ENCODE measurements at regions not wholly inside any gene's neighbourhood (a gene's known extent, or its start where the extent isn't known, plus 50 kb on each side); places are given as distances from the start of the nearest gene placed in this dataset.

DNA sequence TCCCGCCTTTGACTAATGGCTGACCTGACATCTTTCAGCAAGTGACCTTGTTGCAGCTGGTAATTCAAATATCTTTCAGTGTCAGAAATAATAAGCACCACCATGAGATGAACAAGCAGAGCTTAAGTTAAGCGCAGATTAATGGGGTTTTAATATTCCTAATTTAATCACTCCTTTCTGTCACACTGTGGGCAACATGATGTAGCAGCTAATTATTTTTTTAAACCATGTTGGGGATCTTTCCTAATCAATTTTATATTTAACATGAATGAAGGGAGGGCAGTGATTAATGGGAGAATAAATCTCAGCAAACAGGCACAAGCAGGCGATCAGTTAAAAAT, 353.6 kb upstream of the TNRC6C start:
- Histone ChIP-seq H3K9me3 (ENCODE audit: control insufficient read depth, insufficient read depth, low read depth, low read length) (no peaks in the 10 kb centered on the region), H4K20me1 (ENCODE audit: control insufficient read depth, extremely low read depth, insufficient read depth, low read length) (no peaks in the 10 kb centered on the region), H3K27ac (ENCODE audit: insufficient read depth, low read length) (no peak overlapping the region), H2AFZ (ENCODE audit: low read length) (no peak overlapping the region), H3K4me2 (ENCODE audit: extremely low read depth, insufficient read depth, low read length) (no peak overlapping the region), H3K9ac (ENCODE audit: insufficient read depth, low read length) (no peak overlapping the region), H3K36me3 (ENCODE audit: control insufficient read depth, insufficient read depth, low read length) (no peaks in the 10 kb centered on the region), H3K79me2 (ENCODE audit: control insufficient read depth, insufficient read depth, low read length) (no peaks in the 10 kb centered on the region), H3K4me3 (replicated peaks in 1 of 4; ENCODE audit: control extremely low read depth in 1 of 4, insufficient read depth in 1 of 4, low read depth in 3 of 4, low read length in 4 of 4) (no peak overlapping the region), H3K4me1 (ENCODE audit: control insufficient read depth, extremely low read depth, insufficient read depth, low read length) (peaks cover 3% of the 10 kb centered on the region), H3K27me3 (ENCODE audit: control insufficient read depth, insufficient read depth, low read length) (no peaks in the 10 kb centered on the region)
- no peak for DNase-seq (ENCODE audit: low read depth in 2 of 2)
- TF ChIP-seq, protein P1, sequence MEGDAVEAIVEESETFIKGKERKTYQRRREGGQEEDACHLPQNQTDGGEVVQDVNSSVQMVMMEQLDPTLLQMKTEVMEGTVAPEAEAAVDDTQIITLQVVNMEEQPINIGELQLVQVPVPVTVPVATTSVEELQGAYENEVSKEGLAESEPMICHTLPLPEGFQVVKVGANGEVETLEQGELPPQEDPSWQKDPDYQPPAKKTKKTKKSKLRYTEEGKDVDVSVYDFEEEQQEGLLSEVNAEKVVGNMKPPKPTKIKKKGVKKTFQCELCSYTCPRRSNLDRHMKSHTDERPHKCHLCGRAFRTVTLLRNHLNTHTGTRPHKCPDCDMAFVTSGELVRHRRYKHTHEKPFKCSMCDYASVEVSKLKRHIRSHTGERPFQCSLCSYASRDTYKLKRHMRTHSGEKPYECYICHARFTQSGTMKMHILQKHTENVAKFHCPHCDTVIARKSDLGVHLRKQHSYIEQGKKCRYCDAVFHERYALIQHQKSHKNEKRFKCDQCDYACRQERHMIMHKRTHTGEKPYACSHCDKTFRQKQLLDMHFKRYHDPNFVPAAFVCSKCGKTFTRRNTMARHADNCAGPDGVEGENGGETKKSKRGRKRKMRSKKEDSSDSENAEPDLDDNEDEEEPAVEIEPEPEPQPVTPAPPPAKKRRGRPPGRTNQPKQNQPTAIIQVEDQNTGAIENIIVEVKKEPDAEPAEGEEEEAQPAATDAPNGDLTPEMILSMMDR (conservative IDR thresholded peaks at IDR 0.05 in 1 of 2, IDR thresholded peaks at IDR 0.05 in 1 of 2; ENCODE audit: low read depth in 1 of 2, low read length in 2 of 2), result no peak
- TF ChIP-seq EZH2 (IDR thresholded peaks at IDR 0.05; ENCODE audit: low read length, missing control alignments), result no peak

DNA sequence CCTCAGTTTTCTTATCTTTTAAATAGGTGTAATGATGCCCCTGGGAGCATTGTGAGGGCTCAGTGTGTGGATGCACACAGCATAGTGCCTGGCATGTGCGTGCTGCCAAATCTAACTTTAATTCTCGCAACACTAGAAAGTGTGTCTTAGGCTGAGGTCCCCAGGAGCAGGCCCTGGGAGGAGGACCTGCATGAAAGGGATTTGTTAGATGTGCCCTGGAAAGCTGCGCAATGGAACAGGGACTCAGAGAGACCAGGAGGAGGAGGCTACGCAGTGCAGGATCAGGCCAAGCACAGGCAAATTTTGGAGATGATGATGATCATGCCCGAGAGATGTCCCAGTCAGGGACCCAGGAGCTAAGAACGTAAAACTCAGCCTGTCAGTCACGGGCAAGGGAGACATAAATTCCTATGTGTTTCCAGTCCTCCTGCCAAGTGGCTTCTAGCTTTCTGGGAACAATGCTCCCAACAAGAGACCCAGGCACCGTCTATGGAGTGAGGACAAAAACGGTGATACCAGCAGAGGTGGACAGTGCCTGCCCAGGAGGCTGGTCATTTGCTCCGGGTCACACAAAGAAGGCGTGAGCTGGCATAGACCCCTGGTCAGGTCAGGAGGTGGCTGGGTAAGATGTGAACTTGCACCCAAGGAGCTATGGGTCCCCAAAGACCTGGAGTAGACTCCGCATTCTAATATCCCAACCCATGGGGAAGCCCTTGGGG, 352.2 kb upstream of the TNRC6C start:
- no peaks in the 10 kb centered on the region for H3K79me2 ChIP-seq (ENCODE audit: control insufficient read depth, insufficient read depth, low read length)
- H4K20me1 ChIP-seq (ENCODE audit: control insufficient read depth, extremely low read depth, insufficient read depth, low read length), result no peaks in the 10 kb centered on the region
- no peaks in the 10 kb centered on the region for H3K36me3 ChIP-seq (ENCODE audit: control insufficient read depth, insufficient read depth, low read length)
- DNase-seq (ENCODE audit: low read depth in 2 of 2), result no peak
- H3K4me1 ChIP-seq (ENCODE audit: control insufficient read depth, extremely low read depth, insufficient read depth, low read length), result peaks cover 3% of the 10 kb centered on the region
- no peak overlapping the region for H3K4me2 ChIP-seq (ENCODE audit: extremely low read depth, insufficient read depth, low read length)
- no peak overlapping the region for H3K9ac ChIP-seq (ENCODE audit: insufficient read depth, low read length)
- H3K27me3 ChIP-seq (ENCODE audit: control insufficient read depth, insufficient read depth, low read length), result no peaks in the 10 kb centered on the region
- H2AFZ ChIP-seq (ENCODE audit: low read length), result no peak overlapping the region
- H3K9me3 ChIP-seq (ENCODE audit: control insufficient read depth, insufficient read depth, low read depth, low read length), result no peaks in the 10 kb centered on the region
- no peak overlapping the region for H3K27ac ChIP-seq (ENCODE audit: insufficient read depth, low read length)
- TF ChIP-seq EZH2 (IDR thresholded peaks at IDR 0.05; ENCODE audit: low read length, missing control alignments), result no peak
- no peak overlapping the region for H3K4me3 ChIP-seq (replicated peaks in 1 of 4; ENCODE audit: control extremely low read depth in 1 of 4, insufficient read depth in 1 of 4, low read depth in 3 of 4, low read length in 4 of 4)

DNA sequence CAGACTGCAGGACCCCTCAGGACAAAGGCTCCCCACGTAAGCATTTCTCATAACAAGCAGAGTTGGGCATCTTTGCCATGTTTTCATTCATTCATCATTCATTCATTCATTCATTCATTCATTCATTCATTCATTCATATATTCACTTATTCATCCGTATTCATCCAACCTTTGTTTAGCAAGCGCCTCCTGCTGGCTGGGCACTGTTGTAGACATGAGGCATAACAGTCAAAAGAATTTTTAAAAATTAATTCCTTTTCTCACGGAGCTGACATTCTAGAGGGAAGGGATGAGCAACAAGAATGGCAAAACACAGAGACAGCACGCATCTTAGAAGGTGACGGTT, 351.7 kb upstream of the TNRC6C start:
- TF ChIP-seq, protein P1 (conservative IDR thresholded peaks at IDR 0.05 in 1 of 2, IDR thresholded peaks at IDR 0.05 in 1 of 2; ENCODE audit: low read depth in 1 of 2, low read length in 2 of 2), result no peak
- TF ChIP-seq EZH2 (IDR thresholded peaks at IDR 0.05; ENCODE audit: low read length, missing control alignments), result no peak

More for the DNA sequence above, 351.7 kb upstream of the TNRC6C start:
- Histone ChIP-seq H3K9ac (ENCODE audit: insufficient read depth, low read length) (no peak overlapping the region), H3K4me1 (ENCODE audit: control insufficient read depth, extremely low read depth, insufficient read depth, low read length) (peaks cover 3% of the 10 kb centered on the region), H3K4me3 (replicated peaks in 1 of 4; ENCODE audit: control extremely low read depth in 1 of 4, insufficient read depth in 1 of 4, low read depth in 3 of 4, low read length in 4 of 4) (no peak overlapping the region), H3K36me3 (ENCODE audit: control insufficient read depth, insufficient read depth, low read length) (no peaks in the 10 kb centered on the region), H3K9me3 (ENCODE audit: control insufficient read depth, insufficient read depth, low read depth, low read length) (no peaks in the 10 kb centered on the region), H3K27ac (ENCODE audit: insufficient read depth, low read length) (no peak overlapping the region), H2AFZ (ENCODE audit: low read length) (no peak overlapping the region), H4K20me1 (ENCODE audit: control insufficient read depth, extremely low read depth, insufficient read depth, low read length) (no peaks in the 10 kb centered on the region), H3K4me2 (ENCODE audit: extremely low read depth, insufficient read depth, low read length) (no peak overlapping the region), H3K27me3 (ENCODE audit: control insufficient read depth, insufficient read depth, low read length) (no peaks in the 10 kb centered on the region), H3K79me2 (ENCODE audit: control insufficient read depth, insufficient read depth, low read length) (no peaks in the 10 kb centered on the region)
- no peak for DNase-seq (ENCODE audit: low read depth in 2 of 2)
